ENCODE measurements at regions not wholly inside any gene's neighbourhood (a gene's known extent, or its start where the extent isn't known, plus 50 kb on each side); places are given as distances from the start of the nearest gene placed in this dataset.

DNA sequence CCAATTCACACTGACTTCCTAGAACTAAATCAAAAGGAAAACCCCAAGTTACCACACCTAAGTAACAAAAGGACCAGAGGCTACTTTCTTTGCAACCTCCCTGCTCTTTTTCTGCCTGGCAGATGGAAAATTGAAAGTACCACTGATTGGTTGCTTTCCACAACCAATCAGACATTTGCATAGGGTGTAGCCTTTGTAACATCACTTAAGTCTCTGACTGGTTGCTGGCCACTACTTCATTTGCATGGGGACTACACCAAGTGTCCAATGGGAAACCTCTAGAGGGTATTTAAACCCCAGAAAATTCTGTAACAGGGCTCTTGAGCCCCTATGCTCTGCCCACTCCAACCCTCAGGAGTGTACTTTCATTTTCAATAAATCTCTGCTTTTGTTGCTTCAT lies 365.0 kb downstream of the LTN1 start:
- Histone ChIP-seq H3K27ac (peak overlapping the region in 1 of 2 donors; percentile 13), H3K36me3 (no peaks in the 10 kb centered on the region), H3K27me3 (no peaks in the 10 kb centered on the region), H3K4me3 (no peak overlapping the region), H3K4me1 (no peaks in the 10 kb centered on the region), H3K9me3 (no peaks in the 10 kb centered on the region)
- TF ChIP-seq CTCF (IDR thresholded peaks at IDR 0.05), result no peak
- TF ChIP-seq POLR2A (IDR thresholded peaks at IDR 0.05), result no peak
- intact Hi-C loops (cut with DNase I; ENCODE audit: low total_unique reads), result no loop called here
- no peak for DNase-seq

- intact Hi-C loops (cut with DNase I; ENCODE audit: low total_unique reads), result no loop called here
- H3K27ac ChIP-seq, result peak overlapping the region in 1 of 2 donors; percentile 13
- H3K36me3 ChIP-seq, result no peaks in the 10 kb centered on the region
- no peak for DNase-seq
- H3K9me3 ChIP-seq, result no peaks in the 10 kb centered on the region
- no peak overlapping the region for H3K4me3 ChIP-seq
- H3K4me1 ChIP-seq, result no peaks in the 10 kb centered on the region
- H3K27me3 ChIP-seq, result no peaks in the 10 kb centered on the region
- no peak for TF ChIP-seq POLR2A (IDR thresholded peaks at IDR 0.05)
- TF ChIP-seq CTCF (IDR thresholded peaks at IDR 0.05), result no peak
These were observed 365.4 kb downstream of the LTN1 start for GRCh38 chr21:28627261-28627660.

- TF ChIP-seq CTCF (IDR thresholded peaks at IDR 0.05), result no peak
- no peak for TF ChIP-seq POLR2A (IDR thresholded peaks at IDR 0.05)
- H3K9me3 ChIP-seq, result no peaks in the 10 kb centered on the region
- H3K27me3 ChIP-seq, result no peaks in the 10 kb centered on the region
- no peak for DNase-seq
- no peaks in the 10 kb centered on the region for H3K4me1 ChIP-seq
- H3K4me3 ChIP-seq, result no peak overlapping the region
- H3K36me3 ChIP-seq, result no peaks in the 10 kb centered on the region
- intact Hi-C loops (cut with DNase I; ENCODE audit: low total_unique reads), result no loop called here
- peak overlapping the region in 1 of 2 donors; percentile 20 for H3K27ac ChIP-seq
These were observed 368.1 kb downstream of the LTN1 start for GRCh38 chr21:28624626-28625025.

DNA sequence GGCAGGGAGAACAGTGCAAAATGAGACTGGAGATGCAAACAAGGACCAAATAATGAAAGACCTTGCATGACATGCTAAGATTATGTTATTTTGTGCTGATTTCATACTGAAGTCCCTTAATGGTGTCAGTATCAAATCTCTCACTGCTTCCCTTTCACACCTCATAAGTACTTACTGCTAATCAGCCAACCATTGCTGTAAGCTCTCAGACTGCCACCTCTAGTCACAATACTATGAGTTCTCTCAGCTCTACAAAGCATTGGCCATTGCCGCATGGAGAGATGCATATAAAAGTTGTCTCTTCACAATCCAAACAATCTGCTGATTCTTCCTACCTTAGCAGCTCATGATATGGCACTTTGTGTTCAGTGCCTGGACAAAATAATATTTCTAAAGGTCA lies 375.4 kb downstream of the LTN1 start:
- H3K4me3 ChIP-seq, result no peak overlapping the region
- no peak for TF ChIP-seq POLR2A (IDR thresholded peaks at IDR 0.05)
- TF ChIP-seq CTCF (IDR thresholded peaks at IDR 0.05), result no peak

DNA sequence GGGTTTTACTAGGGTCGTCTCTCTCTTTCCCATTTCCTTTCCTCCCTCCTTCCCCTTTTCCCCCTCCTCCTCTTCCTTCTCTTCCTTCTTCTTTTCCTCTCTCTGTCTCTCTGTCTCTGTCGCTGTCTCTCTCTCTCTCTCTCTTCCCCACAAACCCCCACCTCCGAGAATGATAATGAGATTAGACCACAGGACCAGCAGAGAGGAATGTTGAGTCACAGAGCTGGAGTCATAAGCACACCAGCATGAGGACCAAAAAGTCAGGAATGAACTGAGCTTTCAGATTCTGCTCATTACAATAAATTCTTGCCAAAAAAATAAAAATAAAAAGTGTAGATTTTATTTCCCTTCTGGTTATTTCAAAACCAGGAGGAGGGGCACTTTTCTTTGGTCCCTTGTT lies 377.4 kb downstream of the LTN1 start:
- Histone ChIP-seq H3K27ac (no peak overlapping the region), H3K4me1 (no peaks in the 10 kb centered on the region), H3K36me3 (no peaks in the 10 kb centered on the region), H3K9me3 (no peaks in the 10 kb centered on the region), H3K27me3 (no peaks in the 10 kb centered on the region), H3K4me3 (no peak overlapping the region)
- no peak for TF ChIP-seq POLR2A (IDR thresholded peaks at IDR 0.05)
- TF ChIP-seq CTCF (IDR thresholded peaks at IDR 0.05), result no peak
- no peak for DNase-seq
- intact Hi-C loops (cut with DNase I; ENCODE audit: low total_unique reads), result no loop called here

More for the DNA sequence above, 375.4 kb downstream of the LTN1 start:
- Histone ChIP-seq H3K9me3 (no peaks in the 10 kb centered on the region), H3K4me1 (no peaks in the 10 kb centered on the region), H3K27me3 (no peaks in the 10 kb centered on the region), H3K27ac (no peak overlapping the region), H3K36me3 (no peaks in the 10 kb centered on the region)
- intact Hi-C loops (cut with DNase I; ENCODE audit: low total_unique reads), result no loop called here
- DNase-seq, result no peak

All from uterus (tissue), 3 donors.